IMR-90 (cell line): ENCODE measurements at regions not wholly inside any gene's neighbourhood (a gene's known extent, or its start where the extent isn't known, plus 50 kb on each side); places are given as distances from the start of the nearest gene placed in this dataset.
A peak's percentile ranks its signal among the peaks of the same experiment; 100 is the strongest.

ENCODE experiments used
- ATAC-seq: fragments of 200-7000 bp; cut with Tn5 transposase; 2 replicates; pipeline ENCODE4 v1.9.1; 2020; ENCODE audit warnings: low read depth, mild to moderate bottlenecking, moderate library complexity
- BruUV-seq: library from RNA; stranded (reverse); fragments of 400-500 nt; replicated peaks from 2 replicates; lab custom pipeline; 2021; lab: Mats Ljungman, UMichigan
- CTCF ChIA-PET: fragments of 300-600 bp; formaldehyde crosslinking; extraction: SDS; loops from one replicate; lab custom pipeline; 2021; ENCODE audit warnings: antibody characterized with exemption; lab: Yijun Ruan, JAX
- POLR2A ChIA-PET: fragments of 300-600 bp; sonication (Branson Sonifier 250); formaldehyde crosslinking; loops from one replicate; lab custom pipeline; 2022; ENCODE audit warnings: antibody characterized with exemption; ENCODE audit not compliant: unreplicated experiment; lab: Charles Lee
- DNase-seq: peaks from one replicate; pipeline ENCODE4 v3.0.0; 2013
- H2AFZ ChIP-seq: replicated peaks from 2 replicates; pipeline ENCODE3; 2013; ENCODE audit warnings: low read length, mild to moderate bottlenecking; ENCODE audit not compliant: poor library complexity
- H2AK5ac ChIP-seq: 2 replicates; pipeline ENCODE4 v1.6.1; 2013; ENCODE audit warnings: low read depth, low read length, inconsistent platforms
- H2AK9ac ChIP-seq: replicated peaks from 2 replicates; pipeline ENCODE3; 2013; ENCODE audit warnings: mild to moderate bottlenecking, low read depth, low read length, moderate library complexity; ENCODE audit not compliant: poor library complexity
- H2BK120ac ChIP-seq: 2 replicates; pipeline ENCODE4 v1.6.1; 2013; ENCODE audit warnings: low read depth, low read length, inconsistent platforms
- H2BK15ac ChIP-seq: 3 replicates; pipeline ENCODE4 v1.6.1; 2013; ENCODE audit warnings: low read depth, low read length, inconsistent platforms
- H2BK20ac ChIP-seq: 2 replicates; pipeline ENCODE4 v1.6.1; 2013; ENCODE audit warnings: low read depth, mild to moderate bottlenecking, inconsistent platforms, low read length, moderate library complexity
- H2BK5ac ChIP-seq: 2 replicates; pipeline ENCODE4 v1.6.1; 2013; ENCODE audit warnings: mild to moderate bottlenecking, low read depth, low read length, inconsistent platforms; ENCODE audit not compliant: poor library complexity, severe bottlenecking
- H3K14ac ChIP-seq: replicated peaks from 2 replicates; pipeline ENCODE4 v1.6.1; 2013; ENCODE audit warnings: low read depth, low read length, inconsistent platforms
- H3K18ac ChIP-seq: 2 replicates; pipeline ENCODE4 v1.6.1; 2013; ENCODE audit warnings: low read depth, low read length, control low read depth
- H3K23ac ChIP-seq: 2 replicates; pipeline ENCODE4 v1.6.1; 2013; ENCODE audit warnings: low read depth, low read length, inconsistent platforms
- H3K27ac ChIP-seq: 2 replicates; pipeline ENCODE4 v1.5.1; 2013; ENCODE audit warnings: mild to moderate bottlenecking, control low read depth, low read length; ENCODE audit not compliant: insufficient read depth
- H3K27me3 ChIP-seq: 2 replicates; pipeline ENCODE4 v1.6.1; 2013; ENCODE audit warnings: low read length; ENCODE audit not compliant: control insufficient read depth, insufficient read depth
- H3K36me3 ChIP-seq: 2 replicates; pipeline ENCODE4 v1.6.1; 2013; ENCODE audit warnings: low read length, mixed read lengths; ENCODE audit not compliant: control insufficient read depth, insufficient read depth
- H3K4ac ChIP-seq: 2 replicates; pipeline ENCODE4 v1.6.1; 2013; ENCODE audit warnings: low read depth, low read length, inconsistent platforms
- H3K4me1 ChIP-seq: 2 replicates; pipeline ENCODE4 v1.6.1; 2013; ENCODE audit warnings: low read length, mixed read lengths; ENCODE audit not compliant: control insufficient read depth, insufficient read depth
- H3K4me2 ChIP-seq: 2 replicates; pipeline ENCODE4 v1.6.1; 2013; ENCODE audit warnings: low read depth, mild to moderate bottlenecking, control low read depth, low read length, moderate library complexity
- H3K4me3 ChIP-seq: 2 replicates; pipeline ENCODE4 v1.5.1; 2013; ENCODE audit warnings: low read depth, mild to moderate bottlenecking, control low read depth, low read length, moderate library complexity; ENCODE audit not compliant: insufficient read depth
- H3K56ac ChIP-seq: 2 replicates; pipeline ENCODE4 v1.6.1; 2013; ENCODE audit warnings: low read length, inconsistent platforms; ENCODE audit not compliant: insufficient read depth; ENCODE audit errors: extremely low read depth
- H3K79me1 ChIP-seq, 2 experiments: 2 replicates each; pipeline ENCODE4 v1.6.1; 2013; ENCODE audit warnings: low read length in 2 of 2, inconsistent platforms in 1 of 2, low read depth in 1 of 2
- H3K9ac ChIP-seq: 2 replicates; pipeline ENCODE4 v1.6.1; 2013; ENCODE audit warnings: low read depth, low read length, control low read depth
- H3K9me1 ChIP-seq: 2 replicates; pipeline ENCODE4 v1.6.1; 2013; ENCODE audit warnings: low read length, inconsistent platforms; ENCODE audit not compliant: insufficient read depth
- H3K9me3 ChIP-seq: 2 replicates; pipeline ENCODE4 v1.6.1; 2013; ENCODE audit warnings: low read length; ENCODE audit not compliant: control insufficient read depth, insufficient read depth
- H4K20me1 ChIP-seq: 2 replicates; pipeline ENCODE4 v1.6.1; 2013; ENCODE audit warnings: low read length, inconsistent platforms; ENCODE audit not compliant: insufficient read depth
- H4K5ac ChIP-seq: 2 replicates; pipeline ENCODE4 v1.6.1; 2013; ENCODE audit warnings: mild to moderate bottlenecking, low read depth, low read length, control low read depth
- H4K8ac ChIP-seq, 2 experiments: 2 replicates each; pipeline ENCODE4 v1.6.1; 2013; ENCODE audit warnings: low read depth in 2 of 2, low read length in 2 of 2, control low read depth in 1 of 2, inconsistent platforms in 1 of 2
- H4K91ac ChIP-seq: 2 replicates; pipeline ENCODE4 v1.6.1; 2013; ENCODE audit warnings: low read depth, low read length, inconsistent platforms; ENCODE audit not compliant: insufficient read depth
- ELK1 ChIP-seq: fragments of 150-350 bp; IDR thresholded peaks from 2 replicates; pipeline ENCODE4 v1.6.1; 2016; ENCODE audit warnings: low read depth, mild to moderate bottlenecking, low read length, moderate library complexity, borderline replicate concordance
- MAFK ChIP-seq: IDR thresholded peaks from 2 replicates; pipeline ENCODE4 v1.6.1; 2012; ENCODE audit warnings: low read depth, low read length, improper control_type of control experiment
- WGBS, 2 experiments: methylation state at CpG; one replicate each; pipeline versions ENCODE4 v1.1.5 to v1.1.7; 2013; ENCODE audit warnings: missing lambda C conversion rate in 2 of 2; ENCODE audit not compliant: insufficient read length in 1 of 2; ENCODE audit errors: extremely low coverage in 2 of 2; 5-methylcytosine and 5-hydroxymethylcytosine counted together
- dilution Hi-C: fragments of 300-500 bp; cut with HindIII; formaldehyde crosslinking; loops from one replicate; pipeline ENCODE4 v1.14.3; 2018; ENCODE audit warnings: low sequenced_read_pairs; ENCODE audit not compliant: unreplicated experiment
- in situ Hi-C: fragments of 300-500 bp; cut with MboI; formaldehyde crosslinking; loops from 3 replicates; pipeline ENCODE4 v1.14.3; 2019; ENCODE audit warnings: low sequenced_read_pairs, inconsistent platforms, mixed read lengths
- intact Hi-C: fragments of 100-400 bp; cut with micrococcal nuclease; formaldehyde crosslinking; loops from 2 replicates; pipeline ENCODE4 v1.10.0; 2022

GRCh38 chr11:93940395-93940794 lies 80.8 kb upstream of the HEPHL1 start:
- intact Hi-C loops (no loop called here), in situ Hi-C loops (no loop called here), dilution Hi-C loops (no loop called here)
- Histone ChIP-seq H3K4me2 (no peak overlapping the region), H3K23ac (no peak overlapping the region), H3K14ac (no peak overlapping the region), H2BK120ac (no peak overlapping the region), H3K36me3 (no peaks in the 10 kb centered on the region), H3K18ac (no peak overlapping the region), H3K9me3 (no peaks in the 10 kb centered on the region), H3K4me3 (no peak overlapping the region), H4K5ac (no peak overlapping the region), H3K79me1 (no peaks in the 10 kb centered on the region), H2AK9ac (no peak overlapping the region), H2BK5ac (no peak overlapping the region), H3K27me3 (peaks cover 6% of the 10 kb centered on the region), H2BK20ac (no peak overlapping the region), H2BK15ac (no peak overlapping the region), H4K91ac (no peak overlapping the region), H3K9me1 (no peaks in the 10 kb centered on the region), H3K27ac (no peak overlapping the region), H2AFZ (no peak overlapping the region), H3K4ac (no peak overlapping the region), H4K20me1 (no peaks in the 10 kb centered on the region), H2AK5ac (no peak overlapping the region), H3K4me1 (no peaks in the 10 kb centered on the region), H4K8ac (no peak overlapping the region), H3K56ac (no peak overlapping the region), H3K9ac (no peak overlapping the region)
- no TSS peak for BruUV-seq
- no peak for DNase-seq
- WGBS, 2 experiments: 100% methylated on average over 1 of the region's 2 CpGs; no CpG with 5 or more reads in 1 of the 2 experiments
- ChIA-PET POLR2A (no interaction called here), CTCF (interaction anchor here (0.7 kb wide), 1 partner anchor 19 kb away, joined by 3 read pairs; no protein-coding TSS in a partner anchor)
- TF ChIP-seq MAFK (peak; percentile 70), ELK1 (no peak)
- no peak for ATAC-seq
